Activated CD8-positive, alpha-beta memory T cell treated with anti-CD3 and anti-CD28 coated beads for 36 hours (primary cell): ENCODE measurements at regions not wholly inside any gene's neighbourhood (a gene's known extent, or its start where the extent isn't known, plus 50 kb on each side); places are given as distances from the start of the nearest gene placed in this dataset.
"Not testable (repeated sequence)": the region's sequence is repeated elsewhere in the genome, so short reads cannot be mapped to it uniquely, and the experiment has no call there.

ENCODE experiments used
- CTCF ChIA-PET: fragments of 350-600 bp; sonication (Branson Sonifier 250); formaldehyde crosslinking; loops from one replicate; lab custom pipeline; 2021; ENCODE audit warnings: antibody characterized with exemption; lab: Charles Lee
- POLR2A ChIA-PET: fragments of 350-600 bp; sonication (Branson Sonifier 250); formaldehyde crosslinking; loops from one replicate; lab custom pipeline; 2021; ENCODE audit warnings: antibody characterized with exemption; lab: Charles Lee

DNA sequence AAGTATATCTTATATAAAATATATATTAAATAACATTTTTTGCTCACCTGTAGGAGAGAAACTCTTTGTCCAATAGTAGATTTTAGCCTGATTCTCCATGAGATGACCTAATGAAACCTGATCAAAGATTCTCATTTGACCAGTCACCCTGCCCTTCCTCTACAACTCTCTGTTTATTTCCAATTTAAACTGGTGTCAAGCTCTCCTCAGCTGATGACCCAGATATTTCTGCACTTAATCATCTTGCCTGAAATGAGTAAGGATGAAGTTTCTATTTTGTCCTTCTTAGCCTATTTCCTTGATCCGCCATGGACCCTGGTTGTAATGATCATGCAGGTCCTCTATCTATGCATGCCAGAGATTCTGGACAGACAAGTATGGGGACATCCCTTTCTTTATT is 179.3 kb upstream of the FGF10 start:
- CTCF ChIA-PET = no interaction called here
- POLR2A ChIA-PET = no interaction called here

DNA sequence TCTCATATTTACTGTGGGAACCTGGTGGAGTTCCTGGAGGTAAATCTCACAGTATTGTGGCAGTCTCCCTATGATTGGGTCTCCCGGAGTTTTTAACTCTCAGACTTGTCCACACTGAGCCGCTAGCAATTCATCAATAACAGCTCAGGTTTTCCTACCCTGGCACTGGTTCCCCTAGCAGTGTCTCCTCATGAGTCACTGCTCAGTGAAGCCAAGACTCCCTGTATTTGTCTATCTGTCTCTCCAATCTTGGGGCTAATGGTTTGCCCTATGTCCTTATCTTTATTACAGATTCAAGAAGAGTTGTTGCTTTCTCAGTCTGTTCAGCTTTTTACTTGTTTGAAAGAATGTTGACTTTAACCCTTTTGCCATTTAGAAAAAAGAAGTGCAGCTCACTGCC is 176.7 kb upstream of the FGF10 start:
- ChIA-PET CTCF (no interaction called here), POLR2A (no interaction called here)

DNA sequence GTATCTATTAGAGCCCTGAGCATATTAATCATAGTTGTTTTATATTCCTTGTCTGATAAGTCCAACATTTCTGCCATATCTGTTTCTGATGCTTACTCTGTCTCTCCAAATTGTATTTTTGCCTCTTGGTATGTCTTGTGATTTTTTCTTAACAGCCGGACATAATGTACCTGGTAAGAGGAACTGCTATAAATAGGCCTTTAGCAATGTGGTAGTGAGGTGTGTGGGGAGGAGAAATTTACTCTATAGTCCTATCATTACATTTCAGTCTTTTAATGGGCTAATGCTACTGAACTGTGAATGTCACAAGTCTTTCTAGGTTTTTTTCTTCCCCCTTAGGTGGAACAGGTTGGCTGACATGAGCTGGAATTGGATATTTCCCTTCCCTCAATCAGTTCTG is 176.1 kb upstream of the FGF10 start:
- CTCF ChIA-PET = no interaction called here
- POLR2A ChIA-PET = no interaction called here

DNA sequence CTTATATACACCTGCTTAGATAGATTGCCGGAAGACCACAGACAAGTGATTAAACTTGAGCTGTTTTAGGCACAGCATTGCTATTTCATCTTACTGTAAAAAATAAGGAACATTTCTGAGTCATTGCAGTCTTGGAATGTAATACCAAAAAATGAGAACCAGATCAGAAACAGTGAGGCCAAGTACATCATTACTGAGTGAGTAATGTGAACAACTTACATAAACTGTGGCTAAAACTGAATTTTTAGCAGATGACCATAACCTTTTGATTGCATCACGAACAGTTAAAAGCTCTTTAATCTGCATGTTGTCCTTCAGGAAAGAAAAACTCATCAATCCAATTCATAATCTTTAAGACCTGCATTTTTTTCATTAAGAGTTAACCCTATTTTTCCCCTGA is 157.1 kb upstream of the FGF10 start:
- CTCF ChIA-PET = no interaction called here
- POLR2A ChIA-PET = no interaction called here

DNA sequence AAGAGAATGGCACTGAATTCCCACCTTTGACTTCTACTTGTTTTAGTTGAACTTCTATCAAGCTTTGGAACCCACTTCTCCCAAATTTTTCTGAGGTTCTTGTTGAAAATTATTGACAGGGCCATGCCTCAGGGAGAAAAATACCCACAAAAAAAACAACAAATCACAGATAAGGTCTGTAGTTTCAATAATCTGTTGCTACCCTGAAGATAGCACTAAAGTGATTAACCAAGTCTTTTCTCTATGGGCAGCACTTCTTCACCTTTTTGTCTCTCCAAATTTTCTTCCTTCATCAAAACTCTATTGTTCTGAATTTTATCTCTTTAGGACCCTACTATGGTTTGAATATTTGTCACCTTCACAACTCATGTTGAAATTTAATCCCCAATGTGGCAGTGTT is 154.3 kb upstream of the FGF10 start:
- POLR2A ChIA-PET = no interaction called here
- CTCF ChIA-PET = no interaction called here

DNA sequence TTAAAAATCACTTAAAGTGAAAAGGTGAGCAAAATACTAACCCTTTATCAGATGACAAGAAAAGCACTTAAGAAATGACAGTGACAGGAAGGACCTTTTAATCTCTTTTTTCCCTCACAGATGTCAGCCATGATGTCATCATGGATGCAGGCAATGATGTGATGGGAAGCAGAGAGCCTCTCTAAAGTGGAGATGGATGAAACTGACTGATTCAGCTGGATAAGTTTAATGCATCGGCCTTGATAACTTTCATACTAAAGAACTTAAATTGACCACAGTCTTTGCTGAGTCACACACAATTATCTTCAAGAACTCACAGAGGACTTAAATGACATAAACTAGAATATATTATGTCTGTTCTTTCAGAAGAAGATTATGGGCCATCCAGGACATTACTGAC is 153.2 kb upstream of the FGF10 start:
- ChIA-PET POLR2A (no interaction called here), CTCF (no interaction called here)

DNA sequence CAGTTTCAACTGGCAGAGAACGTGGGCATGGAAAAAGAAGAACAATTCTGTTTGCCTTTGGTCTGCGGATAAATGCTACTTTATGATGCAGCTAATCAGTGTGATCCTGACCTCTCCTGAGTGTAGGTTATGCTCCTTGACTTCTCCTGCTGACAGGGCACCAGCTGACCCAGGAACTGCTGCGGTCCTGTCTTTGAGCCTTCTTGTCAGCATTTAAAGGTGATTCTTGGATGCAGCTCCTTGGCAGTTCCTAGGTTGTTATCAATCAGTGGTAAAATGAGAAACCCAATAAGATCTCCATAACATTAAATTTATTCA is 150.3 kb upstream of the FGF10 start:
- POLR2A ChIA-PET = no interaction called here
- CTCF ChIA-PET = no interaction called here

DNA sequence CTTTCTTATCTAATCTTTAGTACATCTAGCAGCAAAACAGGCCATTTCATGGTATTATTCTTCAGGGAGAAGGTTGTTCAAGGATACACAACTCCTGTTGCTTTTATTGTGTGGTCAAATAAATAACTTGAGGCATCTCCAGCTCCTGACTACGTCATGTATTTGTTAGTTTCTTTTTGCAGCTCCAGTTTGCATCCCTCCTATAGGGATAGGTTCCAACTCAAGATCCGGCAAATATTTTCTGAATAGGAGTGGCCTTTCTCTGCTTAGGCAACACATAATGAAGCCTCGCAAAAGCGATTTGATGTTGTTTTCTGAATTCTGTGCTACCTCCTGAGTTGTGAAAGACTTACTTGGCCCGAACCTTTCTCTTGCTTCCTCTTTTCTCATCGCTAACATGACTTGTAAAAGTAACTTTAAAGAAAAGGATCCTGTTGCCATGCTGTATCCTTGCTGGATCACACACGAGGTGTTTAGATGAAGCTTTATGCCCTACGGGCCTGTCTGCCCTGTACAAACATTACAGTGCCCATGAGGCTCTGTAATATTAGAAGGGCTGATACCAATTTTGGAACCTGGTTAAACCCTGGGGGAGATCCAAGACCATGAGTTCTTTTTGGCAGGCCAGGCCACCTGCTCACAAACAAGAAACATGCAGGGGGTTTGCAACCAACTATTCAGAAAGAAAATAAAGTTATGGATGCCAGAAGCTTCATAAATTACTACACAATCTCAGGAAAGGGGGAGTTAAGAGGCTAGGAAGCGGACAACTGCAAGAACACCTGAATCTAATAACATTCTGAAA is 149.8 kb upstream of the FGF10 start:
- CTCF ChIA-PET = interaction anchor here (0.6 kb wide), 1 partner anchor 1881 kb away, joined by 3 read pairs; no protein-coding TSS in a partner anchor
- POLR2A ChIA-PET = no interaction called here

DNA sequence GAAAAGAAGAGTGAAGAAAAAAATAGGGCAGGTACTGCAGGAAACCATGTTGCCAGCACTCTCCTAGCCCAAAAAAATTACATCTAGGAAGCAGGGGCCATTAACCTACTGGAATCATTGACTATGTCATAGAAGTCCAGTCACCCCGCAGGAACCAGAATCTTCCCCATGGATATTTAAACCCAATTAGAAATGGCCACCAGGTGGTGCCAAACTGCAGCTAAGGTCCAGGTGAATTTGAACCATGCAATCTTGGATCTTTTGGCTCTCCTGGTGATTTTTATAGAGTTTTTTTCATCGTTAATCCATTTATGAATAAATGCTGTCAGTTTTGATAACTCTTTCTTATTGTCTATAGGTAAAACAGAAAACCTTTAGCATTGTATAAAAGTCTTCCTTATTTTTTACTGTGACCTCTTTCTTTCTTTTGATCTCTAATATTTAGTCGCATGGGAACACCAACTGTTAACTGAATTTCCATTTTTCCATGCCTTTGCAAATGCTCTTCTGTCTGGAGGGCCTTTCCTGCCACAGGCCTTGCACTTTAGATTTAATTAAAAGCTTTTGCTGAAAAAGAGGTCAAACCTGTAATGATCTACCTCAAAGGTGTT is 147.5 kb upstream of the FGF10 start:
- ChIA-PET POLR2A (no interaction called here), CTCF (no interaction called here)

DNA sequence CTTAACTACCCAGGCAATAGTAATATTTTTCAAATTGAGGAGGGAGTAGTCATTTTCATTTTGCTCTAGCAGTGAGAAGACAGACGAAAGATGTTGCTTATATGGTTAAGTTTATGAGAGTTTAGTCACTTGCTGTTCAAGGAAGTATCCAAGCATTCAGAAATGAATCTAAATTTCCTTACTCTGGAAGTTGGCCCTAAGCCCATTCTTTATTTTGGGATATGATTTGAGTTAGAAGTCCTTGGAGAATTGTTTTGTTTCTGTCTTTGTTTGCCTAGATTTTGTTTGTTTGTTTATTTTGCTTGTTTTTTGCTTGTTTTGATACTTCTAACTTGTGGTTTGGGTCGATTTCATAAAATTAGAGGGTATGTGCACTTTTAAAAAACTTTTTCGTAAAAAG is 146.4 kb upstream of the FGF10 start:
- POLR2A ChIA-PET = no interaction called here
- CTCF ChIA-PET = no interaction called here

DNA sequence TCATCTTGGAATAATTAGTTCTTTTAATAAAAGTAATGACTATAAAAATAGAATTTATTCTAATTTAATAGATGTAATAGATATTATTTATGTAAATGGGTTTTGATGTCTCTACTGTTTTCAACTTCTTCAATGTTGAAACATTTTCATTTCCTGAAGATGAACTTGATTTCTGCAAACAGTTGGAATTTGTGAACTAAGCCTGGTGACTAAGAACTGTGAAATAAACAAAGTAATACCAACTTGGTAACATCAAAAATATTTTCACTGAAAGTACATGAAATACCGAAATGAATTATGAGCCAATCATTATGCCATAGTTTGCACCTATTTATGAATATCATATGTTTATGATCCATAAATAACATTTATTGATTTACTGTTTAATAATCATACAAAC is 143.8 kb upstream of the FGF10 start:
- ChIA-PET CTCF (no interaction called here), POLR2A (no interaction called here)

DNA sequence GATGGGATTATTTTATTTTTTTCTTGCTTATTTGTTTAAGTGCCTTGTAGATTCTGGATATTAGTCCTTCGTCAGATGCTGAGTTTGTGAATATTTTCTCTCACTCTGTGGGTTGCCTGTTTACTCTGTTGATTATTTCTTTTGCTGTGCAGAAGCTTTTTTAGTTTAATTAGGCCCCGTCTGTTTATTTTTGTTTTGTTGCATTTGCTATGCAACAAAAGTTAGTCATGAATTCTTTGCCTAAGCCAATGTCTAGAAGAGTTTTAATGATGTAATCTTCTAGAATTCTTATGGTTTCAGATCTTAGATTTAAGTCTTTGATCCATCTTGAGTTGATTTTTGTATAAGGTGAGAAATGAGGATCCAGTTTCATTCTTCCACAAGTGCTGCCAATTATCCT is 142.5 kb upstream of the FGF10 start:
- CTCF ChIA-PET, POLR2A ChIA-PET: not testable (repeated sequence)

DNA sequence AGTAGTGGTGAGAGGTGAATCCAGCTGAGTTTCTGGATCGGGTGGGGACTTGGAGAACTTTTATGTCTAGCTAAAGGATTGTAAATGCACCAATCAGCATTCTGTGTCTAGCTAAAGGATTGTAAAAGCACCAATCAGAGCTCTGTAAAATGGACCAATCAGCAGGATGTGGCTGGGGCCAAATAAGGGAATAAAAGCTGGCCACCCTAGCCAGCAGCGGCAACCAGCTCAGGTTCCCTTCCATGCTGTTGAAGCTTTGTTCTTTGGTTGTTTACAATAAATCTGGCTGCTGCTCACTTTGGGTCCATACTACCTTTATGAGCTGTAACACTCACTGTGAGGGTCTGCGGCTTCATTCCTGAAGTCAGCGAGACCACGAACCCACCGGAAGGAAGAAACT is 141.6 kb upstream of the FGF10 start:
- CTCF ChIA-PET, POLR2A ChIA-PET: not testable (repeated sequence)

DNA sequence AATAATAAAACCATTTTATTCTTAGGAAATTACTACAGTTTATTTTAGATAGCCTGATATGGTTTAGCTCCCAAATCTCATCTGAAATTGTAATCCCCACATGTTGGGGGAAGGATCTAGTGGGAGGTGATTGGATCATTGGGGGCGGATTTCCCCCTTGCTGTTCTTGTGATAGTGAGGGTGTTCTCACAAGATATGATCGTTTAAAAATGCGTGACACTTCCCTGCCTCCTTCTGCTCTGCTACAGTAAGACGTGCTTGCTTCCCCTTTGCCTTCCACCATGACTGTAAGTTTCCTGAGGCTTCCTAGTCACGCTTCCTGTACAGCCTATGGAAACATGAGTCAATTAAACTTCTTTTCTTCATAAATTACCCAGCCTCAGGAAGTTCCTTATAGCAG is 122.4 kb upstream of the FGF10 start:
- ChIA-PET CTCF (no interaction called here), POLR2A (no interaction called here)

DNA sequence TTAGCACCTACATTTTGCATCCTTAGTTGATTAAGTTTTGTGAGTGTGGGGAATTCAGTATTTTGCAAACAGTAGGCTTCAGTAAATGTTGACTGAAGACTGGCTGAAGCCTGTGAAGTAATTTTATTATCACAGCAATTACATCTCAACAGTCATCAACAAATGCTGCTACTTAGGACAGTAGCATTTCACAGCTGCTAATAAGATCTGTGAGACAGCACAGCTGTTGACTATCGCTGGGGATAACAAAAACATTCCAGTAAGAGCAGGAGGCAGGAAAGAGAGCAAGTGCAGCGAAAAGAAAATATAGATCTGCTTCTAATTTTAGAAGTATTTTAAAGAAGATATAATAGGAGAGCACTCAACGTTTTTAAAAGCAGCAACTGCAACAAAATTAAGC is 117.3 kb upstream of the FGF10 start:
- POLR2A ChIA-PET = no interaction called here
- CTCF ChIA-PET = no interaction called here

DNA sequence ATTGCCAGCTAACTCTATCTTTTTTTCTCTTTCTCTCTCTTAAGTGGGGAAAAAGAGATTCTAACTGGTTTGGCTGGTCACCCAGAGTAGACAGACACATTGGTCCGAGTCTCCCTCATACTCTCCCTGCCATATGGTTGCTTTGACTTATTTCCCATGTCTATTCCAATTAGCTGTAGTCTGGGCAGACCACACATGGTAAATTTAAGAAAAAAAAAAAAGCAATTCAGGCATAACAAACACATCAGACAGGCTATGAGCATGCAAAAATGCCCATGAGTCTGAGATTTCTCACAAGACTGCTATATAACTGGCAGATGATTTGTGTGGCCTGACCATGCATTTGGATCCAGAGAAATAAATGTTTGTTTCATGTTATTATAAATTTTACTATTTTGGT is 110.2 kb upstream of the FGF10 start:
- POLR2A ChIA-PET = no interaction called here
- CTCF ChIA-PET = no interaction called here

DNA sequence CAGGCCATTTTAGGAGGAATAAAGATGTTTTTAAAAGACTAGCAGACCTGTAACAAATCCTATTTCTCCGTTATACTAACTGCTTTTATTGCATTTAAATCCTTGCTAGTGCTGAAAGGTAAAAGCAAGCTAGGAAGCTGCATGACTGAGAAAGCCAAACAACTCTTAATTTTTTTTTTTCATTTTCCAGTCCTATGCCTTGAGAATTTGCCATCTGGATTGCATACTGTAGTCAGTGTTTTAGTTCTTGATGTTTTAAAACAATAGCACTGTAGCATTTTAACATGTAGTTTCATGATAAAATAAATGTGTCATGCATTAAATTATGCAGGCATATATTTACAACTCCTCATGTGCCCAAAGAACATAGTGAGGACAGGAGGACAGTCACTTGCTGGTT is 108.4 kb upstream of the FGF10 start:
- ChIA-PET POLR2A (no interaction called here), CTCF (no interaction called here)

DNA sequence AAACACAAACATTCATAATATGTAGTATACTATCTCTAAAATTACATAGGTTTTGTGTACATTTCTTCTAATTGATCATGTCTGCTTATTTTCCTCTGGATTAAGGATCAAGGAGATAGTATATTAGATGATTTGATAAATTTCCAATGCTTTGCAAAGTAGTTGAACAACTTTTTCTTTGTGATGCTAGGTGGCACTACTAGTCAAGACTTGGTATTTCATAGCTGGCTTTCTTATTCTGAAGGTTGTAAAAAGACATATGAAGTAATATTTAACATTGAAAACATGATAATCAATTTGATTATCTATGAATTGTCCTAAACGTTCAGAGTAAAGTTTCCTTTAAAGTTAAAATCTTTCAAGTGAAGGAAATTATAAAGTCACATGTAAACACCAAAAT is 106.1 kb upstream of the FGF10 start:
- ChIA-PET CTCF (no interaction called here), POLR2A (no interaction called here)

DNA sequence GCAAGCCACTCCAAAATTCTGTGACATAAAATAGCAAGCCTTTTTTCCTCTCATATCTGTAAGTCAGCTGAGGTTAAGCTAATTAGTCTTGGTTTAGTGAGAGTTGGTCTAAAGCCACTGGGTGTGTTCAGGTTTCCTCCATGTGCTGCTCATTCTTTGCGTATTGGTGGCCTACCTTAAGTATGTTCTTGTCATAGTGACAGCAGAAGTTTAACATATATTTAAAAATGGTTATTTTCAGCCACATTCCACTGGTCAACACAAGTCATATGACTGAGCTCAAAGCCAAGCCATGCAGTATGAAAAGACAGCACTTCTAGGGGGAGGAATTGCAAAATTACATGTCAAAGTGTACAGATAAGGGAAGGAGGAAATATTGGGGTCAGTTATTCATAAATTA is 100.5 kb upstream of the FGF10 start:
- ChIA-PET CTCF (no interaction called here), POLR2A (no interaction called here)

DNA sequence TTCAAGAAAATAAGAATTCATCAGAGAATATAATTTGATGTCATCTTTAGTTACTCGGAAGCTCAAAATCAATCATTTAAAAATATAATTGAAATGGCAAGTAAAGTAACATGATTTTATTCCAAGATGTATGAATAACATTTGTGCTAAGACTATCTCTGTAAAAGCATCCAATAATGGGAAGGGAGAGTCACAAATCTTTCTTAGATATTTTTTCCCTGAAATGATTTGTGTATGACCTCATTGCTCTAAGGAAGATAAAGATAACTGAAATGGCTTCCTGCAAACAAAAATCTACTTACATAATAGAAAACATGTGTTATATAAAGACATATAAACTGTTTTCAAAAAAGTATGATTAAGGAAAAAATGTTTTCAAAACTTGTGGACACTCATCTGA is 97.4 kb upstream of the FGF10 start:
- CTCF ChIA-PET = no interaction called here
- POLR2A ChIA-PET = no interaction called here

DNA sequence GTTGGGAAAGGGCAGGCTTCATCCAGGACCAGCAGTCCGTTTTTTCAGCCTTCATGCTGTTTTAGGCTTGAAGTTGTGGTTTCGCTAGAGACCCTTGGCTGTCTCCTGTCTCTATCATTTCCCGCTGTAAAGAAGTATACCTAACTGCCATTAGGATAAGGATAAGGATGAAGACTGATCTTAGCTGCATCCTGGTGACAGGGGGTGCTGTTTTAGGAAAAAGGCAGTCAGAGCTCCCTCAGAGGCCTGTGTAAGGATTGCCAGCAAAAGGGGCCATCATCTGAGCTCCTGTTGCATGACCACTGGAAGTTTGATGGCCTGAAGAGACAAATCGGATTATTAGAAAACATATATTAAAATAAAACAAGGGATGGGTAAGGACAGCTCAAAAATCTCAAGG is 64.8 kb upstream of the FGF10 start:
- POLR2A ChIA-PET = no interaction called here
- CTCF ChIA-PET = no interaction called here

DNA sequence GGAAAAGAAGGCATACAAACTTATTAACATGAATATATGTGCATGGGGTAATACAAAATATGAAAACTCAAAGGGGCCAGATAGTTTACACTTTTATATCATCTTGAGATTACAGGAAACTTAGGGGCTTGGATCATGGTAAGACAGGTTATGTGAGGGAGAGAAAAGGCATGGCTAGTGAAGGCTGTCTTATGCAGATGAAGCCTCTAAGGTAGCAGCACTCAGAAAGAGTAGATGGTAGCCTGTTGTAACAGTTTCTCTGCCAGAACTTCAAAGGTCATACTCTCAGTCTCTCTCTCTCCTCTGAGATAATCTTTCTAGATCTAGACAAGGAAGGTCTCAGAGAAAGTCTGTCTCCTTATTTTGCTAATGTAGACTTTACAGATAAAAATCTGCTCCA is 57.2 kb upstream of the FGF10 start:
- ChIA-PET CTCF (no interaction called here), POLR2A (no interaction called here)
